Vagina (tissue), 2 donors: ENCODE measurements at regions not wholly inside any gene's neighbourhood (a gene's known extent, or its start where the extent isn't known, plus 50 kb on each side); places are given as distances from the start of the nearest gene placed in this dataset.

Source experiments
- DNase-seq, 2 donors: peaks; one replicate each; pipeline ENCODE4 v3.0.0-alpha.2; 2017; ENCODE audit errors: extremely low spot score in 2 of 2
- H3K27ac ChIP-seq: fragments of 200-600 bp; sonication (generic); one replicate; pipeline ENCODE4 v1.5.1; 2019
- H3K27me3 ChIP-seq: fragments of 200-600 bp; sonication (generic); one replicate; pipeline ENCODE4 v1.5.1; 2019
- H3K36me3 ChIP-seq, 2 donors: fragments of 200-600 bp; sonication (generic); one replicate each; pipeline ENCODE4 v1.5.1; 2017 to 2019
- H3K4me1 ChIP-seq: fragments of 200-600 bp; sonication (generic); one replicate; pipeline ENCODE4 v1.5.1; 2019
- H3K4me3 ChIP-seq, 2 donors: fragments of 200-600 bp; sonication (generic); 1 replicate in 1 of 2; 2 replicates in 1 of 2; pipeline ENCODE4 v1.5.1; 2016 to 2019
- H3K9me3 ChIP-seq: fragments of 200-600 bp; sonication (generic); one replicate; pipeline ENCODE4 v1.5.1; 2019
- POLR2A ChIP-seq, 2 donors: fragments of 450-650 bp; IDR thresholded peaks; one replicate each; pipeline ENCODE4 v1.6.1; 2017; ENCODE audit warnings: antibody characterized with exemption in 2 of 2, mild to moderate bottlenecking in 2 of 2, moderate library complexity in 2 of 2
- POLR2AphosphoS5 ChIP-seq, 2 donors: sonication (generic); formaldehyde crosslinking; IDR thresholded peaks; one replicate each; pipeline ENCODE4 v1.9.0; 2017; ENCODE audit warnings: antibody characterized with exemption in 2 of 2, mild to moderate bottlenecking in 2 of 2, low read depth in 1 of 2; ENCODE audit not compliant: insufficient read depth in 1 of 2
- intact Hi-C: fragments of 100-400 bp; cut with DNase I; formaldehyde crosslinking; loops from one replicate; pipeline ENCODE4 v1.15.1; 2023
- TF ChIP-seq, protein P1 (sequence below), 3 experiments: fragments of 450-650 bp in 2 of 3; fragments of 200-600 bp in 1 of 3; sonication (generic) in 1 of 3; IDR thresholded peaks; one replicate each; pipeline ENCODE4 v1.5.1; 2017 to 2019; ENCODE audit warnings: antibody characterized with exemption in 3 of 3, mild to moderate bottlenecking in 2 of 3, moderate library complexity in 2 of 3

DNA sequence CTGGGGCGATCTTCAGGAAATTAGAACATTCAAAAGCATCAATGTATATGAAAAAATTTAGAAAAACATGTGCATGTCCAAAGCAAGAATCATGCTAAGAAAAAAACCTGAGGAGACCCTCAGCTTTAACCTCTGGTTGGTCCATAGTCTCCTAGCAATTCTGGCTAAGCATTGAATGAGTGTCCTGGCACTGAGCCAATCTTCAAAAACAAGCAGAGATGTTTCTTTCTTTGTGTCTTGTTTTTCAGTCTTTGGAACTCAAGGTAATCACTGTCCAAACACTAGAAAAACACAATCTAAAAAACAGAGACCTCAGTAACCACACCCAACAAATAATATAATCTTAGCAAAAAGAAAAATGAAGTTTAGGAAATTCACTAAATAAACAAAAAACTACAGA, 205.4 kb upstream of the CARD18 start:
- Histone ChIP-seq H3K4me3 (no peak overlapping the region), H3K27ac (no peak overlapping the region), H3K36me3 (no peaks in the 10 kb centered on the region), H3K27me3 (no peaks in the 10 kb centered on the region), H3K4me1 (no peaks in the 10 kb centered on the region), H3K9me3 (no peaks in the 10 kb centered on the region)
- TF ChIP-seq POLR2AphosphoS5 (IDR thresholded peaks at IDR 0.05; ENCODE audit: insufficient read depth in 1 of 2, low read depth in 1 of 2), result no peak
- no peak for TF ChIP-seq POLR2A (IDR thresholded peaks at IDR 0.05)
- TF ChIP-seq, protein P1, sequence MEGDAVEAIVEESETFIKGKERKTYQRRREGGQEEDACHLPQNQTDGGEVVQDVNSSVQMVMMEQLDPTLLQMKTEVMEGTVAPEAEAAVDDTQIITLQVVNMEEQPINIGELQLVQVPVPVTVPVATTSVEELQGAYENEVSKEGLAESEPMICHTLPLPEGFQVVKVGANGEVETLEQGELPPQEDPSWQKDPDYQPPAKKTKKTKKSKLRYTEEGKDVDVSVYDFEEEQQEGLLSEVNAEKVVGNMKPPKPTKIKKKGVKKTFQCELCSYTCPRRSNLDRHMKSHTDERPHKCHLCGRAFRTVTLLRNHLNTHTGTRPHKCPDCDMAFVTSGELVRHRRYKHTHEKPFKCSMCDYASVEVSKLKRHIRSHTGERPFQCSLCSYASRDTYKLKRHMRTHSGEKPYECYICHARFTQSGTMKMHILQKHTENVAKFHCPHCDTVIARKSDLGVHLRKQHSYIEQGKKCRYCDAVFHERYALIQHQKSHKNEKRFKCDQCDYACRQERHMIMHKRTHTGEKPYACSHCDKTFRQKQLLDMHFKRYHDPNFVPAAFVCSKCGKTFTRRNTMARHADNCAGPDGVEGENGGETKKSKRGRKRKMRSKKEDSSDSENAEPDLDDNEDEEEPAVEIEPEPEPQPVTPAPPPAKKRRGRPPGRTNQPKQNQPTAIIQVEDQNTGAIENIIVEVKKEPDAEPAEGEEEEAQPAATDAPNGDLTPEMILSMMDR (IDR thresholded peaks at IDR 0.05), result no peak
- no peak for DNase-seq
- intact Hi-C loops, result no loop called here

DNA sequence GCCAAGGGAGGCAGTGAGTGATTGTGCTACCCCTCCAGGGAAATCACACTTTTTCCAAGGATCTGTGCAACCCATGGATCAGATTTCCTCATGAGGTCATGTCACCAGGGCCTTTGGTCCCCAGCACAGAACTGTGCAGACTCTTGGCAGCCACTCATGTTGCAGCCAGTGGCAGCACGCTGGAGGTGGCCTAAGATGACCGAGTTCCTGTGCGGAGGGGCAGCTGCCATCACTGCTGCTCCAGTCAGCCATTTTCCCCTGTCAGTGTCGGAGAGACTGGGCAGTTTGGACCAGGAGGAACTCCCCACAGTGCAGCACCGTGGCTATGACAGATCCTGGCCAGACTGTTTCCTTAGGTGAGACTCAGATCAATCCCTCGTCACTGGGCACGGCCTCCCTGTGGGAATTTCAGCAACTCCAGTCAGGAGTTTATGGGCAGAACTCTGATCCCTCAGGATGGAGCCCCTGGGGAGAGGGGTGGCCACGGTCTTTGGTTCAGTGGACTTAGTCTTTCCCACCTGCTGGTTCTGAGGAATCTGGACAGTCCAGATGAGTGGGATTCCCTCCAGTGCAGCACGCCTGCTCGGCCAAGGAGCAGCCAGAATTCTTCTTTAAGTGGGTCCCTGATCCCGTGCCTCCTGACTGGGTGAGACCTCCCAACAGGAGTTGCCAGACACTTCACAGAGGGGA, 194.6 kb upstream of the CARD18 start:
- no peaks in the 10 kb centered on the region for H3K4me1 ChIP-seq
- H3K9me3 ChIP-seq, result no peaks in the 10 kb centered on the region
- no peak overlapping the region for H3K4me3 ChIP-seq
- no peaks in the 10 kb centered on the region for H3K27me3 ChIP-seq
- TF ChIP-seq POLR2AphosphoS5 (IDR thresholded peaks at IDR 0.05; ENCODE audit: insufficient read depth in 1 of 2, low read depth in 1 of 2) (no peak), POLR2A (IDR thresholded peaks at IDR 0.05) (no peak)
- TF ChIP-seq, protein P1 (IDR thresholded peaks at IDR 0.05), result no peak
- no peak overlapping the region for H3K27ac ChIP-seq
- DNase-seq, result no peak
- H3K36me3 ChIP-seq, result no peaks in the 10 kb centered on the region
- intact Hi-C loops, result no loop called here

DNA sequence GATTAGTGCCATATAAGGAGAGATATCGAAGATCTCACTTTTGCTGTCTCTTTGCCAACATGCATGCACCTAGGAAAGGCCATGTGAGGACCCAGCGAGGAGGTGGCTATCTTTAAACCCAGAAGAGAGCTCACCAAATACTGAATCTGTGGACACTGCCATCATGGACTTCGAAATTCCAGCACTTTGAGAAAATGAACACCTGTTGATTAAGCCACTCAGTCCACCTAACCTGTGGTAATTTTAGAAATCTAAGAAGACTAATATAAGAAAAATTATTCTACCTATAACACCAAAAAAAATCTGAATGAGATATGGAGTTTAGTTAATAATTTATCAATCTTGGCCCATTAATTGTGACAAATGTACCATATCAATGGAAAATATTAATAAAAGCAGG, 193.6 kb upstream of the CARD18 start:
- H3K4me3 ChIP-seq, result no peak overlapping the region
- no peaks in the 10 kb centered on the region for H3K36me3 ChIP-seq
- H3K27me3 ChIP-seq, result no peaks in the 10 kb centered on the region
- intact Hi-C loops, result no loop called here
- H3K9me3 ChIP-seq, result no peaks in the 10 kb centered on the region
- H3K27ac ChIP-seq, result no peak overlapping the region
- no peak for DNase-seq
- H3K4me1 ChIP-seq, result no peaks in the 10 kb centered on the region
- TF ChIP-seq, protein P1 (IDR thresholded peaks at IDR 0.05), result no peak
- TF ChIP-seq POLR2A (IDR thresholded peaks at IDR 0.05) (no peak), POLR2AphosphoS5 (IDR thresholded peaks at IDR 0.05; ENCODE audit: insufficient read depth in 1 of 2, low read depth in 1 of 2) (no peak)

DNA sequence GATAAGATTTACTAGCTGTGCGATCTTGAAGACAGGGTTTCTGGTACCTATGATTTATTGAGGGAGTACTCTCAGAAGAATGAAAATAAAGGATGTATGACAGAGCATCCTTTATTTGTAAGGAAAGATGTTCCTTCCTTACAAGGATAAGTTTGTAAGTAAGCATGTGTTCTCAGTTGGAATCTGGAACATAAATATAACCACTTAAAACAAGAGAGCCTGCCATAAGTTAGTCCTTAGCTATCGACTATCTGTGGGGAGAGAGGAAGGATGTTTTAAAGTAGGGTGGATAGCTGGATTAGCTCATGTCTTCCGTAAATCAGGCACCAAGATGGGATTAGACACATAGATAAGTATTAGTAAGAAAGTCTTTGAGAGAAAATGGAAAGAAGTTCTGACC, 192.6 kb upstream of the CARD18 start:
- Histone ChIP-seq H3K27me3 (no peaks in the 10 kb centered on the region), H3K36me3 (no peaks in the 10 kb centered on the region), H3K4me3 (no peak overlapping the region), H3K9me3 (no peaks in the 10 kb centered on the region), H3K27ac (no peak overlapping the region), H3K4me1 (no peaks in the 10 kb centered on the region)
- DNase-seq, result no peak
- TF ChIP-seq, protein P1 (IDR thresholded peaks at IDR 0.05), result no peak
- TF ChIP-seq POLR2AphosphoS5 (IDR thresholded peaks at IDR 0.05; ENCODE audit: insufficient read depth in 1 of 2, low read depth in 1 of 2) (no peak), POLR2A (IDR thresholded peaks at IDR 0.05) (no peak)
- intact Hi-C loops, result no loop called here

DNA sequence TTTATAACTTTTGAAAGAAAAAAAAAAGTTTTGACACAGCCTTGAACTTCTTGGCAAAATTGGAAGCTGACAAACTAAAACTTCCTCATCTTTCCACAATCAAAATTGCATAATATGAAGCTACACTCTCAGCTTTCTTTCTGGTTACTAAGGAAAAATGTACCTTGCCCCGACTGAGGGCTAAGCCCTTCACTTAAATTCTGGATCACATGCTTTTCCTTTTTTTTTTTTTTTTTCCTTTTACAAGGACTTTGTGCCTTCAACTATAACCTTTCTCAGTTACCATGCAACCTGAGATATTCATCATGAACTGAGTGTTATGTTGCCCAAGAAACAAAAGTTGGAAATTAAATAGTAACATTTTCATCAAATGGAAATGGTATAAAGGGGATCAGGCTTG, 188.5 kb upstream of the CARD18 start:
- H3K36me3 ChIP-seq, result no peaks in the 10 kb centered on the region
- no peaks in the 10 kb centered on the region for H3K9me3 ChIP-seq
- TF ChIP-seq POLR2A (IDR thresholded peaks at IDR 0.05), result no peak
- no peak for TF ChIP-seq POLR2AphosphoS5 (IDR thresholded peaks at IDR 0.05; ENCODE audit: insufficient read depth in 1 of 2, low read depth in 1 of 2)
- TF ChIP-seq, protein P1 (IDR thresholded peaks at IDR 0.05), result no peak
- H3K4me1 ChIP-seq, result no peaks in the 10 kb centered on the region
- intact Hi-C loops, result no loop called here
- H3K27me3 ChIP-seq, result no peaks in the 10 kb centered on the region
- DNase-seq, result no peak
- H3K4me3 ChIP-seq, result no peak overlapping the region
- H3K27ac ChIP-seq, result no peak overlapping the region
